DMS153 treated with DMSO at 0.1 percent for 48 hours (cell line): ENCODE measurements at regions not wholly inside any gene's neighbourhood (a gene's known extent, or its start where the extent isn't known, plus 50 kb on each side); places are given as distances from the start of the nearest gene placed in this dataset.
"Not testable (repeated sequence)": the region's sequence is repeated elsewhere in the genome, so short reads cannot be mapped to it uniquely, and the experiment has no call there.

ENCODE experiments used
- DNase-seq: peaks from one replicate; lab custom pipeline; 2025; ENCODE audit not compliant: unreplicated experiment; lab: John Stamatoyannopoulos, UW

GRCh38 chr11:70547821-70548670 is 149.7 kb downstream of the CTTN start:
- DNase-seq = peak; percentile 37

- DNase-seq = no peak
Observed at GRCh38 chr11:70548976-70549375, 150.6 kb downstream of the CTTN start.

GRCh38 chr11:70549386-70549785 is 151.1 kb downstream of the CTTN start:
- no peak for DNase-seq

- no peak for DNase-seq
Observed at GRCh38 chr11:70549796-70550195, 151.5 kb downstream of the CTTN start.

- no peak for DNase-seq
Observed at GRCh38 chr11:70550456-70551195, 152.3 kb downstream of the CTTN start.

- no peak for DNase-seq
Observed at GRCh38 chr11:70551351-70552166, 153.2 kb downstream of the CTTN start.

GRCh38 chr11:70552167-70553150 is 154.1 kb downstream of the CTTN start:
- DNase-seq = no peak

- no peak for DNase-seq
Observed at GRCh38 chr11:70555078-70555477, 156.7 kb downstream of the CTTN start.

GRCh38 chr11:70556884-70557741 is 158.8 kb downstream of the CTTN start:
- DNase-seq = no peak

GRCh38 chr11:70557742-70558485 is 159.6 kb downstream of the CTTN start:
- no peak for DNase-seq

- DNase-seq = no peak
Observed at GRCh38 chr11:70558681-70559080, 160.4 kb downstream of the CTTN start.

GRCh38 chr11:70559516-70559915 is 161.2 kb downstream of the CTTN start:
- DNase-seq = no peak

GRCh38 chr11:70560621-70561020 is 162.3 kb downstream of the CTTN start:
- DNase-seq = not testable (repeated sequence)

- no peak for DNase-seq
Observed at GRCh38 chr11:70566768-70567530, 168.6 kb downstream of the CTTN start.

GRCh38 chr11:70567680-70568034 is 169.3 kb downstream of the CTTN start:
- DNase-seq = no peak

GRCh38 chr11:70568035-70568813 is 169.9 kb downstream of the CTTN start:
- no peak for DNase-seq
